ENCODE measurements at regions not wholly inside any gene's neighbourhood (a gene's known extent, or its start where the extent isn't known, plus 50 kb on each side); places are given as distances from the start of the nearest gene placed in this dataset.

GRCh38 chr11:70688142-70688541, 289.8 kb downstream of the CTTN start:
- DNase-seq: no peak

DNA sequence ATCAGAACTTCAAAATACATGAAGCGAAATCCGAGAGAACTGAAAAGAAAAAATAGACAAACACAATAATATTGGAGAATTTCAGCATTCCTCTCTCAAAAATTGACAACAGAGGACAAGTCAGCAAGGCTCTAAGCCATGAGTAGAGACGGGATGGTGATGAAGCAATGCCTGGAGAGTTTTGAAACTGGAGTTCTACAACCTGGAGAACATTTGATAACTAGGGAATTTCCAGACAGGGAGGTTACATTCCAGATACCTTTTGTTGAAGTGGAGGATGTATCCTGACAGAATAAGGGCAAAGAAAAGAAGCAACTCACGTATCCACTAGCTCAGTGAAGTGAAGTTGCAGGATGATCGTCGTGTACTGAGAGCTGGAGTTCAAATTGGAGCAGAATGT, 291.4 kb downstream of the CTTN start:
- DNase-seq: no peak

- no peak for DNase-seq
Observed at GRCh38 chr11:70692131-70692530, 293.8 kb downstream of the CTTN start.

DNA sequence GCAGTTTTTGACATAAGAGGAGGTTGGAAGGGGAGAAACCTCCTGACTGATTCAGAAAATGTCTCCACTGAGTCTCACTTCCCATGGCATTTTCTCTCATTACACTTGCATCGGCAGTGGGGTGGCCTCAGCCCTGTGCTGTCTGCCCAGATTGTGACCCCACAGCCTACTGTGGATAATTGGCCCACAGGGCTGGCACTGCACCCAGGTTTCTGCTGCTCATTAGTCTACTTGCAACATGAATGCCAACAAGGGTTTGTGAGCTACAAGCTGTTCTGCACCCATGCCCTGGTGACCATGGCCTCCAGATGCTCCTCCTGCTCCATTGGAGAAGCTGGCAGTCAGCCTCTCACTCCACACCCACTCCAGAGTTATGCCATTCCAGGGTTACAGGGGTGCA, 296.0 kb downstream of the CTTN start:
- peak; percentile 56 for DNase-seq

GRCh38 chr11:70695086-70695960, 297.0 kb downstream of the CTTN start:
- no peak for DNase-seq

- no peak for DNase-seq
Observed at GRCh38 chr11:70696076-70696475, 297.7 kb downstream of the CTTN start.

- DNase-seq: no peak
Observed at GRCh38 chr11:70696564-70696963, 298.2 kb downstream of the CTTN start.

DNA sequence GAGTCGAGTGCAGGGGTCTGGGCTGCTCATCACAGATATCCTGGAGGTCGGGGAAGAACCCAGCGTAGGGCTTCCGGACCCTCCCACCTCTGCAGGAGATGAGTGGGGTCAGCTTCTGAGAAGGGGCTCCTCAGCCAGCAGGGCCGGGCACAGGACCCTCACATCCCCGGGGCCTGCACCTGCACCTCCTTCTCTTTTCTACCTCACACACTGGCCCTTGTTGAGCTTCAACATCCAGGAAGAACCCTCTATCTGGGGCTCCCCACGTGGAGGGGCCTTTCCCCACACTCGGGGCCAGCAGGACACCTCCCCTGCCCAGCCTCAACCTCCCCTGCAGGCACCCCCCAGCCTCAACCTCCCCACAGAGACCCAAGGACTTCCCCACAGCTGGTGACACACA, 299.4 kb downstream of the CTTN start:
- DNase-seq: no peak

- no peak for DNase-seq
Observed at GRCh38 chr11:70698871-70699270, 300.5 kb downstream of the CTTN start.

GRCh38 chr11:70699294-70700221, 301.2 kb downstream of the CTTN start:
- no peak for DNase-seq

- DNase-seq: no peak
Observed at GRCh38 chr11:70700453-70700852, 302.1 kb downstream of the CTTN start.

GRCh38 chr11:70700871-70701270, 302.5 kb downstream of the CTTN start:
- no peak for DNase-seq

DNA sequence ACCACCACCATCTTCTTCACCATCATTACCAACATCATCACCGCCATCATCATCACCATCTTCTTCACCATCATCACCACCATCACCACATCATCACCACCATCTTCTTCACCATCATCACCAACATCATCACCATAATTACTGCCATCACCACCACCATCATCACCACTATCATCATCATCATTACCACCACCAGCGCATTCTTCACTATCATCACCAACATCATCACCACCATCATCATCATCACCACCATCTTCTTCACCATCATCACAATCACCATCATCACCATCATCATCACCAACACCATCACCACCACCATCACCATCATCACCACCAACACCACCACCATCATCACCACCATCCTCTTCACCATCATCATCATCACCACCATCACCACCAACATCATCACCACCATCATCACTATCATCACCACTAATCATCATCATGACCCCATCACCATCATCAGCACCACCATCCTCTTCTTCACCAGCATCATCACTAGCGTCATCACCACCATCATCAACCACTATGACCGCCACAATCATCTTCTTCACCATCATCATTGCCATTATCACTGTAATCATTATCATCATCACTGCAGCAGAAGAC, 303.8 kb downstream of the CTTN start:
- no peak for DNase-seq

- no peak for DNase-seq
Observed at GRCh38 chr11:70703141-70704064, 305.1 kb downstream of the CTTN start.

- DNase-seq: no peak
Observed at GRCh38 chr11:70705097-70705496, 306.8 kb downstream of the CTTN start.

DNA sequence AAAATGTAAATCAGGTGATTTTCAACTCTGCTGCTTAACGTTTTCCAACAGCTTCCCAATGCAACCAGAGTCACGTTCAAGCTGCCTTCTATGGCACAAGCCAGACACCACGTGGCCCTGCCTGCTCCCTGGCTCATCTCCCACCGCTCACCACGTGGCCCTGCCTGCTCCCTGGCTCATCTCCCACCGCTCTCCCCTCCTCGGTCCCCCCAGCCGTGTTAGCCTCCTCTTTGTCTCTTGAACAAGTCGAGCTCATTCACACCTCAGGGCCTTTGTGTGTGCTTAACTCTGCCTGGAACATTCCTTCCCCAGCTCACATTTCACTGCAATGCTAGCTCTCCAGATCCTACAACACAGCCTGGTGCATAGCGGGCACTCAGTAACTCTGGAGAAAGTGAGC, 307.6 kb downstream of the CTTN start:
- no peak for DNase-seq

- DNase-seq: no peak
Observed at GRCh38 chr11:70707821-70708220, 309.5 kb downstream of the CTTN start.

- DNase-seq: no peak
Observed at GRCh38 chr11:70709596-70709995, 311.3 kb downstream of the CTTN start.

GRCh38 chr11:70710192-70710591, 311.9 kb downstream of the CTTN start:
- DNase-seq: no peak

DNA sequence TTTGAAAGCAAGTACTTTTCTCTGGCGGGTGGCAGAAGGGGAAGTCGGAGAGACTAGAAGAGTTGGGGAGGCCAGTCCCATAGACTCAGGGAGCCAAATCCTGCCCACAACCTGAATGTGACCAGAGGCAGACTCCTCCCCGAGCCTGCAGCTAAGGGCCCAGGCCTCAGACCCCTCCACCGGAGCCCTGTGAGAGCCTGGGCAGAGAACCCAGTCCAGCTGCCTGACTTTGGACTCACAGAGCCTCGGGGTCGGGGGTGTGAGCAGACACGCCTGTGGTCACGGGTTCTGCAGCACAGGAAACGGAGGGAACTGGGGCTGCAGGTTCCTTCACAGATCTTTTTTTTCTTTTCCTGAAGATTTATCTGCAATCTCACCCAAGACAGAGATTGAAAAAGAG, 312.3 kb downstream of the CTTN start:
- no peak for DNase-seq

DNA sequence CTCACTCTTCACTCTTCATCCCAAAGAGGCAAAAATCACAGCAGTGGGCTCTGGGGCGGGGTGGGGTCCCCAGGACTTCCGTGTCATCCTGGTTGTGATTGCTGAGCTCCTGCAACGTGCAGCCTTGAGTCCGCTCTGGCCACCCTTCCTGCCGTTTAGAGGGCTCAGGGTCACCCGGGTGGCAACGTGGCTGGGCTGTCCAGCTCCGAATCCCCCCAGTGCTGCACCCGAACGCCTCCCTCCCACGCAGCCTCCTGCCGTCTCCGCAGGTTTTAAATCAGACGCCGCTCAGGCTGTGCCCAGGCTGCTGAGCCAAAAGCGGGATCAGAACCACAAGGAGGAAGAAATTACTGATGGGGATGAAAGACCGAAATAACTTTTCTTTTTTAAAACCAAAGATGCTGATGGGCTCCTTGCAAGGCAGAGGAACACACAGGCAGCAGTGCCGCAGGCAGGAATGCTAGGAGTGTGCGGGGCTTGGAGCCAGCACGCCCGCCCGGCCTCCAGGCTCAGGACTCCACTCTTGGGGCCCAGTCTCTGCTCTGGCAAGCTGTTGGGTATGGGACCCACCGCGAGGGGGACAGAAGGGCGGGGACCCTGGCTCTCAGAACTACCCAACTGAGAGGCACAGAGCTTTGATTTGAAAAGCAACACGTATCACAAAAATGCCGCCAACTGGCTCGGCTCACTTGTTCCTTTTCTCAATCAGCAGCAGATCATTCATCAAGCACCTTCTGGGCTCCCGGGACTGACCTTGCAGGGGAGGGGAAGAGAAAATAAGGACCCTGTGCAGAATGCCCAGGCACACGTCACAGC, 313.0 kb downstream of the CTTN start:
- DNase-seq: no peak

GRCh38 chr11:70711911-70712185, 313.5 kb downstream of the CTTN start:
- DNase-seq: no peak
